SU-DHL-6 (cell line): ENCODE measurements at regions not wholly inside any gene's neighbourhood (a gene's known extent, or its start where the extent isn't known, plus 50 kb on each side); places are given as distances from the start of the nearest gene placed in this dataset.
"Not testable (repeated sequence)": the region's sequence is repeated elsewhere in the genome, so short reads cannot be mapped to it uniquely, and the experiment has no call there.

Source experiments
- H2AFZ ChIP-seq: fragments of 200-600 bp; sonication (generic); 2 replicates; pipeline ENCODE4 v1.6.1; 2014; ENCODE audit warnings: low read depth, mild to moderate bottlenecking, moderate library complexity, mixed read lengths, antibody characterized with exemption, low read length; ENCODE audit not compliant: severe bottlenecking
- H3F3A ChIP-seq: fragments of 200-600 bp; shearing (Covaris generic); 2 replicates; pipeline ENCODE4 v1.6.0; 2016; ENCODE audit warnings: antibody characterized with exemption, mild to moderate bottlenecking; ENCODE audit not compliant: insufficient read depth
- H3K27ac ChIP-seq: fragments of 200-600 bp; sonication (generic); 2 replicates; pipeline ENCODE4 v1.5.1; 2016; ENCODE audit warnings: low read depth, mild to moderate bottlenecking, low read length, moderate library complexity, mixed read lengths
- H3K27me3 ChIP-seq: fragments of 200-600 bp; sonication (generic), shearing (Covaris generic); 2 replicates; pipeline ENCODE4 v1.6.0; 2014; ENCODE audit warnings: mild to moderate bottlenecking, low read length
- H3K36me3 ChIP-seq: fragments of 200-600 bp; sonication (generic); 2 replicates; pipeline ENCODE4 v1.6.1; 2014; ENCODE audit warnings: mild to moderate bottlenecking, low read length, mixed read lengths
- H3K4me2 ChIP-seq: fragments of 300-600, 200-600 bp; shearing (Covaris generic), sonication (generic); 2 replicates; pipeline ENCODE4 v1.6.0; 2014; ENCODE audit warnings: low read length, low read depth, mild to moderate bottlenecking; ENCODE audit not compliant: poor library complexity, severe bottlenecking
- H3K4me3 ChIP-seq: fragments of 200-600 bp; sonication (generic); 2 replicates; pipeline ENCODE4 v1.5.1; 2014; ENCODE audit warnings: antibody characterized with exemption, low read length, mild to moderate bottlenecking, mixed read lengths; ENCODE audit not compliant: insufficient read depth, poor library complexity, severe bottlenecking
- H3K79me2 ChIP-seq: fragments of 200-600 bp; sonication (generic); 2 replicates; pipeline ENCODE4 v1.6.1; 2014; ENCODE audit warnings: mild to moderate bottlenecking, low read length, moderate library complexity; ENCODE audit not compliant: insufficient read depth
- H3K9ac ChIP-seq: fragments of 200-600 bp; sonication (generic); 2 replicates; pipeline ENCODE4 v1.7.0; 2014; ENCODE audit warnings: mild to moderate bottlenecking, low read length
- H3K9me2 ChIP-seq: fragments of 200-600 bp; sonication (generic); replicated peaks from 2 replicates; pipeline ENCODE4 v1.6.1; 2014; ENCODE audit warnings: low read length; ENCODE audit not compliant: insufficient read depth
- H3K9me3 ChIP-seq: fragments of 200-600 bp; sonication (generic); 2 replicates; pipeline ENCODE4 v1.6.1; 2014; ENCODE audit warnings: low read length, mixed read lengths; ENCODE audit not compliant: insufficient read depth
- H4K20me1 ChIP-seq: fragments of 200-600 bp; sonication (generic); 2 replicates; pipeline ENCODE4 v1.6.1; 2014; ENCODE audit warnings: low read depth, mild to moderate bottlenecking, antibody characterized with exemption, low read length, moderate library complexity, mixed read lengths

GRCh38 chr16:18263046-18263445 is 73.5 kb downstream of the NPIPA8 start:
- not testable (repeated sequence) for H3K27ac ChIP-seq, H3K79me2 ChIP-seq, H3K9me2 ChIP-seq, H3K4me3 ChIP-seq, H3K27me3 ChIP-seq, H3K9ac ChIP-seq, H4K20me1 ChIP-seq, H3K9me3 ChIP-seq, H3K4me2 ChIP-seq, H3K36me3 ChIP-seq, H2AFZ ChIP-seq, H3F3A ChIP-seq

DNA sequence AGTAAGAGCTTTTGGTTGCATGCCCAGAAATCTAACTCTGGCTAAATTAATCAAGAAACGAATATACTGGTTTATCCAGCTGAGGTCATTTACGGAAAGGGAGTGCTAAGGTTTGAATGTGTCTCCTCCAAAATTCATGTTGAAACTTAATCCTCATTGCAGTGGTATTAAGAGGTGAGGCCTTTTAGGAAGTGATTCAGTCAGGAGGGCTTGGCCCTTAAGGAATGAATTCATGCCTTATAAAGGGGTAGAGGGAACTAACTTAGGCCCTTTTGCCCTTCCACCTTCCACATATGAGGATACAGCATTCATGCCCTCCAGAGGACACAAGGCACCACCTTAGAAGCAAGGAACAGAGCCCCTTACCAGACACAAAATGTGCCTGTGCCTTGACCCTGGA is 74.7 kb downstream of the NPIPA8 start:
- not testable (repeated sequence) for H3F3A ChIP-seq, H3K9me3 ChIP-seq, H3K9me2 ChIP-seq, H3K27me3 ChIP-seq, H3K27ac ChIP-seq, H3K79me2 ChIP-seq, H3K36me3 ChIP-seq, H3K9ac ChIP-seq, H3K4me3 ChIP-seq, H3K4me2 ChIP-seq, H4K20me1 ChIP-seq, H2AFZ ChIP-seq

DNA sequence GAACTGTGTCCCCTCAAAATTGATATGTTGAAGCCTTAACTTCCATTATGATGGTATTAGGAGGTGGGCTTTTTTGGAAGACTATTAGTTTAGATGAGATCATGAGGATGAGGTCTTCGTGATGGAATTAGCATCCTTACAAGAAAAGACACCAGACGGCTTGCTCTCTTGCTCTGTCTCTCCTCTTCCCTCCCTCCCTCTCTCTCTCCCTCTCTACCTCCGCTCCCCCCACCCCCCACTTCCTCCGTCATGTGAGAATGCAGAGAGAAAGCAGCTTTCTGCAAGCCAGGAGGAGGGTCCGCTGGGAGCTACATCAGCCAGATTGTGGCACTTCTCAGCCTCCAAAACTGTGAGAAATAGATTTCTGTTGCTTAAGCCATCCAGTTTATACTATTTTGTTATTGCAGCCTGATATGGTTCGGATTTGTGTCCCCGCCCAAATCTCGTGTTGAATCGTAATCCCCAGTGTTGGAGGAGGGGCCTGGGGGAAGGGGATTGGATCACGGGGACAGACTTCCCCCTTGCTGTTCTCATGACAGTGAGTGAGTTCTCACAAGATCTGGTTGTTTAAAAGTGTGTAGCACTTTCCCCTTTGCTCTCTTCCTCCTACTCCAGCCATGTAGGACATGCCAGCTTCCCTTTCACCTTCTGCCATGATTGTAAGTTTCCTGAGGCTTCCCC is 76.9 kb downstream of the NPIPA8 start:
- not testable (repeated sequence) for H3K9ac ChIP-seq, H3K36me3 ChIP-seq, H2AFZ ChIP-seq, H3K79me2 ChIP-seq, H3K27ac ChIP-seq, H4K20me1 ChIP-seq, H3K4me3 ChIP-seq, H3K9me3 ChIP-seq, H3K27me3 ChIP-seq, H3K4me2 ChIP-seq, H3K9me2 ChIP-seq, H3F3A ChIP-seq

DNA sequence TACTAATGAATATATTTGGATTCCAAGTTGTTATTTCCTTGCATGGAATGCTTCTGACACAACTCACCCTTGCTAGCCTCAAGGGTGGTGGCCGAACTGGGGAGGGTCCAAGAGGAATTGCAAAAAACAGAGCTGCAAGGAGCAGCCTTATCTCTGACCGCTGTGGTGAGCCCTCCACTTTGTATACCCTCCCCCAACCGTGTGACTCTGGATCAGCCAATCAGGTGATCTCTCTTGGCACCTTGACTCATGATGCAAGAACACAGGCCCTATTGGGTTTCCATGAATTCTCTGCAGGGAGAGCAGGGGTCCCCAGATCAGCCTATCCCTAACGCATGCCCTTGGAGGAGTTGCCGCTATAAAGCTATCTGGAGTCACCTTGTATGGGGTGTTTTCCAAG is 83.6 kb downstream of the NPIPA8 start:
- H3K9me2 ChIP-seq, H2AFZ ChIP-seq, H3F3A ChIP-seq, H4K20me1 ChIP-seq, H3K9ac ChIP-seq, H3K36me3 ChIP-seq, H3K4me3 ChIP-seq, H3K79me2 ChIP-seq, H3K27me3 ChIP-seq, H3K27ac ChIP-seq, H3K9me3 ChIP-seq, H3K4me2 ChIP-seq: not testable (repeated sequence)

DNA sequence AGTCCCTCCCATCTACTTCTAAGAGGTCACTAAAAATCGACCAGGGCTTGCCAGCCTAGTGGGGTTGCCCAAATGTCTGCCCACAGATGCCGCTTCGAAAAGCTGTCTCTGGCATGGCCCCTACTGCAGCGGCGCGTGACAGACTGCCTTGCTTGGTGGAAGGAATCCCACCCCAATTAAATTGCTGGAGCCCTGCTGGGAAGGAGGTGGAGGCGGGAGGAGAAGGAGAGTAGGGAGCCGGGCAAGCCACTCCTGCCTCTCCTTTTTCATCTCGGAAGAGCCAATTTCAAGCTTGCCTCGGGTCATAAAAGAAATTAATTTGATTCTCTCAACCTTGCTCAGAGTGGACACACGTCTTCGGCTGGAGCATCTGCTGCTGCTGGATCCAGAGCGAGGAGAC is 106.0 kb downstream of the NPIPA8 start:
- H3K4me2 ChIP-seq, H3K27me3 ChIP-seq, H3K9me2 ChIP-seq, H3K9me3 ChIP-seq, H3K9ac ChIP-seq, H3K27ac ChIP-seq, H3K79me2 ChIP-seq, H2AFZ ChIP-seq, H4K20me1 ChIP-seq, H3F3A ChIP-seq, H3K4me3 ChIP-seq, H3K36me3 ChIP-seq: not testable (repeated sequence)

GRCh38 chr16:18222054-18223009 is 114.2 kb downstream of the NPIPA8 start:
- not testable (repeated sequence) for H3K4me3 ChIP-seq, H3F3A ChIP-seq, H3K9ac ChIP-seq, H2AFZ ChIP-seq, H3K9me2 ChIP-seq, H3K4me2 ChIP-seq, H3K36me3 ChIP-seq, H4K20me1 ChIP-seq, H3K9me3 ChIP-seq, H3K27me3 ChIP-seq, H3K79me2 ChIP-seq, H3K27ac ChIP-seq

GRCh38 chr16:18217741-18218140 is 118.8 kb downstream of the NPIPA8 start:
- H3K79me2 ChIP-seq, H3K4me2 ChIP-seq, H3K36me3 ChIP-seq, H3K27me3 ChIP-seq, H3K27ac ChIP-seq, H3K9me2 ChIP-seq, H3F3A ChIP-seq, H3K4me3 ChIP-seq, H3K9ac ChIP-seq, H4K20me1 ChIP-seq, H3K9me3 ChIP-seq, H2AFZ ChIP-seq: not testable (repeated sequence)

- not testable (repeated sequence) for H3K9me3 ChIP-seq, H3K79me2 ChIP-seq, H3K27ac ChIP-seq, H3K4me2 ChIP-seq, H3F3A ChIP-seq, H2AFZ ChIP-seq, H3K9me2 ChIP-seq, H3K4me3 ChIP-seq, H3K9ac ChIP-seq, H3K36me3 ChIP-seq, H4K20me1 ChIP-seq, H3K27me3 ChIP-seq
Measured at GRCh38 chr16:18216814-18217213, 119.7 kb downstream of the NPIPA8 start.
